SK-N-SH (cell line): ENCODE measurements at regions not wholly inside any gene's neighbourhood (a gene's known extent, or its start where the extent isn't known, plus 50 kb on each side); places are given as distances from the start of the nearest gene placed in this dataset.
A peak's percentile ranks its signal among the peaks of the same experiment; 100 is the strongest.

Source experiments
- CTCF ChIA-PET: fragments of 300-600, 350-600 bp; formaldehyde crosslinking; extraction: SDS; loops from one replicate; lab custom pipeline; 2021; lab: Yijun Ruan, JAX
- POLR2A ChIA-PET: fragments of 350-600 bp; sonication (Branson Sonifier 250); formaldehyde crosslinking; extraction: SDS; loops from one replicate; lab custom pipeline; 2020; ENCODE audit warnings: antibody characterized with exemption, inconsistent platforms; lab: Yijun Ruan, JAX
- DNase-seq: peaks from one replicate; pipeline ENCODE4 v3.0.0; 2012
- H2AFZ ChIP-seq: fragments of 200-600 bp; sonication (generic); 2 replicates; pipeline ENCODE4 v1.8.1; 2016; ENCODE audit warnings: antibody characterized with exemption, mild to moderate bottlenecking, low read depth
- H3F3A ChIP-seq: fragments of 200-600 bp; sonication (generic); replicated peaks from 2 replicates; pipeline ENCODE3; 2016; ENCODE audit warnings: antibody characterized with exemption, mild to moderate bottlenecking; ENCODE audit not compliant: insufficient read depth
- H3K27ac ChIP-seq, 2 experiments: fragments of 200-500 bp in 1 of 2; fragments of 200-600 bp in 1 of 2; sonication (Bioruptor generic) in 1 of 2; sonication (generic), shearing (Covaris generic) in 1 of 2; 2 replicates each; pipeline versions ENCODE4 v1.5.1 to v1.6.1; 2014 to 2016; ENCODE audit warnings: low read depth in 2 of 2, inconsistent platforms in 1 of 2, low read length in 1 of 2, mild to moderate bottlenecking in 1 of 2, mixed read lengths in 1 of 2
- H3K27me3 ChIP-seq: fragments of 200-600 bp; sonication (generic), shearing (Covaris generic); 2 replicates; pipeline ENCODE4 v1.6.1; 2016; ENCODE audit warnings: mixed run types; ENCODE audit not compliant: insufficient read depth
- H3K36me3 ChIP-seq, 2 experiments: fragments of 200-500 bp in 1 of 2; fragments of 200-600 bp in 1 of 2; sonication (Bioruptor generic) in 1 of 2; sonication (generic) in 1 of 2; replicated peaks in 1 of 2; 2 replicates each; pipeline versions ENCODE3 to v1.5.1; 2014 to 2016; ENCODE audit warnings: low read length in 1 of 2, mild to moderate bottlenecking in 1 of 2; ENCODE audit not compliant: insufficient read depth in 2 of 2, control insufficient read depth in 1 of 2
- H3K4me1 ChIP-seq, 2 experiments: fragments of 200-500 bp in 1 of 2; fragments of 200-600 bp in 1 of 2; sonication (Bioruptor generic) in 1 of 2; sonication (generic), shearing (Covaris generic) in 1 of 2; 2 replicates each; pipeline versions ENCODE4 v1.5.1 to v1.6.1; 2014 to 2016; ENCODE audit warnings: low read depth in 1 of 2, low read length in 1 of 2, mixed run types in 1 of 2; ENCODE audit not compliant: insufficient read depth in 2 of 2, control insufficient read depth in 1 of 2
- H3K4me2 ChIP-seq: fragments of 200-600 bp; sonication (generic), shearing (Covaris generic); 2 replicates; pipeline ENCODE4 v1.6.1; 2017; ENCODE audit warnings: mixed run types
- H3K4me3 ChIP-seq, 2 experiments: fragments of 200-500 bp in 1 of 2; fragments of 200-600 bp in 1 of 2; sonication (Bioruptor generic) in 1 of 2; sonication (generic), shearing (Covaris generic) in 1 of 2; 2 replicates each; pipeline versions ENCODE4 v1.5.1 to v1.8.1; 2014 to 2016; ENCODE audit warnings: low read depth in 2 of 2, inconsistent platforms in 1 of 2, low read length in 1 of 2, mild to moderate bottlenecking in 1 of 2, mixed read lengths in 1 of 2, moderate library complexity in 1 of 2
- H3K79me2 ChIP-seq: fragments of 200-600 bp; sonication (generic); 2 replicates; pipeline ENCODE4 v1.8.1; 2017; ENCODE audit warnings: mild to moderate bottlenecking; ENCODE audit not compliant: insufficient read depth
- H3K9ac ChIP-seq: fragments of 200-600 bp; sonication (generic); 2 replicates; pipeline ENCODE4 v1.6.1; 2017; ENCODE audit warnings: mixed run types
- H3K9me2 ChIP-seq: fragments of 200-600 bp; sonication (generic); 2 replicates; pipeline ENCODE4 v1.6.1; 2017; ENCODE audit warnings: mixed run types
- H3K9me3 ChIP-seq: fragments of 200-600 bp; sonication (generic); 2 replicates; pipeline ENCODE4 v1.6.1; 2017; ENCODE audit warnings: mixed run types, mild to moderate bottlenecking, moderate library complexity
- H4K20me1 ChIP-seq: fragments of 200-600 bp; sonication (generic); 2 replicates; pipeline ENCODE4 v1.6.1; 2017; ENCODE audit warnings: mild to moderate bottlenecking, mixed run types; ENCODE audit not compliant: insufficient read depth
- ELF1 ChIP-seq: IDR thresholded peaks from 2 replicates; pipeline ENCODE4 v1.4.0; 2012
- EP300 ChIP-seq, 2 experiments: IDR thresholded peaks; 2 replicates each; pipeline versions ENCODE4 v1.4.0 to v1.6.1; 2012; ENCODE audit warnings: borderline replicate concordance in 1 of 2, low read depth in 1 of 2, low read length in 1 of 2
- EZH2phosphoT487 ChIP-seq: fragments of 200-600 bp; sonication (generic); IDR thresholded peaks from 2 replicates; pipeline ENCODE4 v1.6.1; 2017; ENCODE audit warnings: low read depth, mixed run types, mild to moderate bottlenecking, antibody characterized with exemption, moderate library complexity, borderline replicate concordance
- FOXM1 ChIP-seq: IDR thresholded peaks from 2 replicates; pipeline ENCODE4 v1.4.0; 2012; ENCODE audit warnings: low read depth, mild to moderate bottlenecking
- GATA2 ChIP-seq: sonication (generic); formaldehyde crosslinking; IDR thresholded peaks from 2 replicates; pipeline ENCODE4 v1.5.0; 2020; ENCODE audit warnings: mild to moderate bottlenecking, missing genetic modification reagents
- JUND ChIP-seq: IDR thresholded peaks from 2 replicates; pipeline ENCODE4 v1.4.0; 2012
- NRF1 ChIP-seq: IDR thresholded peaks from 2 replicates; pipeline ENCODE4 v1.6.1; 2012; ENCODE audit warnings: low read depth, mild to moderate bottlenecking, low read length
- RFX5 ChIP-seq: IDR thresholded peaks from 2 replicates; pipeline ENCODE4 v1.6.1; 2012; ENCODE audit warnings: mild to moderate bottlenecking, improper control_type of control experiment, low read length
- SIN3A ChIP-seq: IDR thresholded peaks from 2 replicates; pipeline ENCODE4 v1.6.1; 2012; ENCODE audit warnings: low read depth, mild to moderate bottlenecking, low read length, moderate library complexity, borderline replicate concordance
- SMC3 ChIP-seq: IDR thresholded peaks from 2 replicates; pipeline ENCODE4 v1.6.1; 2012; ENCODE audit warnings: low read depth, low read length, improper control_type of control experiment
- TAF1 ChIP-seq: IDR thresholded peaks from 2 replicates; pipeline ENCODE4 v1.6.1; 2012; ENCODE audit warnings: low read depth, mild to moderate bottlenecking, low read length, moderate library complexity, borderline replicate concordance
- TEAD4 ChIP-seq: IDR thresholded peaks from 2 replicates; pipeline ENCODE4 v1.4.0; 2012; ENCODE audit warnings: mild to moderate bottlenecking, borderline replicate concordance; ENCODE audit not compliant: insufficient read depth
- YY1 ChIP-seq: IDR thresholded peaks from 2 replicates; pipeline ENCODE4 v1.4.0; 2012; ENCODE audit warnings: low read depth, mild to moderate bottlenecking
- WGBS: methylation state at CpG from one replicate; pipeline ENCODE4 v1.1.6; 2017; ENCODE audit warnings: low lambda C conversion rate; 5-methylcytosine and 5-hydroxymethylcytosine counted together
- TF ChIP-seq, protein P1 (sequence below): IDR thresholded peaks from 2 replicates; pipeline ENCODE4 v1.6.1; 2012; ENCODE audit warnings: mild to moderate bottlenecking, low read depth, low read length, moderate library complexity

DNA sequence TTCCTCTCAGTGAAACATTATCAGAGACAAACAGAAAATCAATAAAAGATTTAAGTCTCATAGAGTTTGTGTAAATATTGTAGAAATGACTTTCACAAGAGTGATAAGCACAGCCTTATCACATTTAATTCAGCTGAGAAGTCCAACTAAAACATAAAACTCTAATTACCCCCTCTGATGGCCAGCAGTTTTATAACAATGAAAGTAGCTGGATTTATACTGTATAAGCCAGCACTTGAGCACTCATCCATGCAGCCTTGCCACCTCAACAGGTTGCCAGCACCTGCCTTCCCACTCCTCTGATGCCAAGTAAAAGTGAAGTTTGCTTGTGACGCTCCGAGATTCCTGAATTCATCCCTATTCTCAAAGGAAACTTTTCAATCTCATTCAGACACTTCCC lies 103.0 kb upstream of the STK39 start:
- no peak for TF ChIP-seq SIN3A
- 0 out of 2 replicates have a peak, but pooled peaks have one; percentile 7 for TF ChIP-seq SMC3
- H3K9ac ChIP-seq: no peak overlapping the region
- H3K4me2 ChIP-seq: no peak overlapping the region
- H3K36me3 ChIP-seq: no peaks in the 10 kb centered on the region
- POLR2A ChIA-PET: no interaction called here
- H3K27ac ChIP-seq: no peak overlapping the region
- no peaks in the 10 kb centered on the region for H4K20me1 ChIP-seq
- H3F3A ChIP-seq: no peaks in the 10 kb centered on the region
- no peaks in the 10 kb centered on the region for H3K9me2 ChIP-seq
- no peak for DNase-seq
- H3K9me3 ChIP-seq: no peaks in the 10 kb centered on the region
- no peaks in the 10 kb centered on the region for H3K79me2 ChIP-seq
- WGBS: 90% methylated on average over 2 of the region's 2 CpGs
- H3K4me3 ChIP-seq: no peak overlapping the region
- no peaks in the 10 kb centered on the region for H3K27me3 ChIP-seq
- CTCF ChIA-PET: interaction anchor here (1.0 to 1.2 kb wide), 3 partner anchors 12 to 336 kb away, joined by 3 to 4 read pairs (median 3); no protein-coding TSS in a partner anchor
- H2AFZ ChIP-seq: no peak overlapping the region
- peaks cover 0 to 6% of the 10 kb centered on the region in 2 experiments; a peak in 2 of 4 replicates for H3K4me1 ChIP-seq

DNA sequence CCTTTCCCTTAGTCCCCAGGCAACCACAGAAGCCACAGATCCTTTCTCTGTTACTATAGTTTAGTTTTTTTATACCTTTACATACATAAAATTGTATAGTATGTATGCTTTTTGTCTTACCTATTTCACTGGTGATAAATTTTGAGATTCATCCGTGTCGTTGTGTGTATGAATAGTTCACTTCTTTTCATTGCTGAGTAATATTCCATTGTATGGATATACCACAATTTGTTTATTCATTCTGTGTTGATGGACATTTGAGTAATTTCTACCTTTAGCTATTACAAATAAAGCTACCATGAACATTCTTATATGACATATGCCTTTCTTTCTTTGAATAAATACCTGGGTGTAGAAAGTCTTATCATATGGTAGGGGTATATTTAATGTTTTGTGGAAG lies 102.8 kb upstream of the CERS6 start:
- no peaks in the 10 kb centered on the region for H3F3A ChIP-seq
- no peak overlapping the region for H3K9ac ChIP-seq
- H3K4me2 ChIP-seq: no peak overlapping the region
- CTCF ChIA-PET: no interaction called here
- DNase-seq: no peak
- no peaks in the 10 kb centered on the region for H3K9me3 ChIP-seq
- TF ChIP-seq RFX5: no peak
- TF ChIP-seq, protein P1, sequence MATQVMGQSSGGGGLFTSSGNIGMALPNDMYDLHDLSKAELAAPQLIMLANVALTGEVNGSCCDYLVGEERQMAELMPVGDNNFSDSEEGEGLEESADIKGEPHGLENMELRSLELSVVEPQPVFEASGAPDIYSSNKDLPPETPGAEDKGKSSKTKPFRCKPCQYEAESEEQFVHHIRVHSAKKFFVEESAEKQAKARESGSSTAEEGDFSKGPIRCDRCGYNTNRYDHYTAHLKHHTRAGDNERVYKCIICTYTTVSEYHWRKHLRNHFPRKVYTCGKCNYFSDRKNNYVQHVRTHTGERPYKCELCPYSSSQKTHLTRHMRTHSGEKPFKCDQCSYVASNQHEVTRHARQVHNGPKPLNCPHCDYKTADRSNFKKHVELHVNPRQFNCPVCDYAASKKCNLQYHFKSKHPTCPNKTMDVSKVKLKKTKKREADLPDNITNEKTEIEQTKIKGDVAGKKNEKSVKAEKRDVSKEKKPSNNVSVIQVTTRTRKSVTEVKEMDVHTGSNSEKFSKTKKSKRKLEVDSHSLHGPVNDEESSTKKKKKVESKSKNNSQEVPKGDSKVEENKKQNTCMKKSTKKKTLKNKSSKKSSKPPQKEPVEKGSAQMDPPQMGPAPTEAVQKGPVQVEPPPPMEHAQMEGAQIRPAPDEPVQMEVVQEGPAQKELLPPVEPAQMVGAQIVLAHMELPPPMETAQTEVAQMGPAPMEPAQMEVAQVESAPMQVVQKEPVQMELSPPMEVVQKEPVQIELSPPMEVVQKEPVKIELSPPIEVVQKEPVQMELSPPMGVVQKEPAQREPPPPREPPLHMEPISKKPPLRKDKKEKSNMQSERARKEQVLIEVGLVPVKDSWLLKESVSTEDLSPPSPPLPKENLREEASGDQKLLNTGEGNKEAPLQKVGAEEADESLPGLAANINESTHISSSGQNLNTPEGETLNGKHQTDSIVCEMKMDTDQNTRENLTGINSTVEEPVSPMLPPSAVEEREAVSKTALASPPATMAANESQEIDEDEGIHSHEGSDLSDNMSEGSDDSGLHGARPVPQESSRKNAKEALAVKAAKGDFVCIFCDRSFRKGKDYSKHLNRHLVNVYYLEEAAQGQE: no peak
- no peak for TF ChIP-seq NRF1
- TF ChIP-seq EP300 (IDR thresholded peaks at IDR 0.05; ENCODE audit: borderline replicate concordance in 1 of 2, low read depth in 1 of 2, low read length in 1 of 2): no peak
- H3K79me2 ChIP-seq: no peaks in the 10 kb centered on the region
- no peak overlapping the region for H3K27ac ChIP-seq
- H4K20me1 ChIP-seq: no peaks in the 10 kb centered on the region
- POLR2A ChIA-PET: no interaction called here
- H3K27me3 ChIP-seq: no peaks in the 10 kb centered on the region
- H3K4me1 ChIP-seq: peaks cover 0 to 4% of the 10 kb centered on the region in 2 experiments; a peak in 2 of 4 replicates
- no peaks in the 10 kb centered on the region for H3K9me2 ChIP-seq
- 62% methylated on average over 2 of the region's 2 CpGs for WGBS
- H2AFZ ChIP-seq: no peak overlapping the region
- H3K36me3 ChIP-seq: no peaks in the 10 kb centered on the region
- no peak overlapping the region for H3K4me3 ChIP-seq

DNA sequence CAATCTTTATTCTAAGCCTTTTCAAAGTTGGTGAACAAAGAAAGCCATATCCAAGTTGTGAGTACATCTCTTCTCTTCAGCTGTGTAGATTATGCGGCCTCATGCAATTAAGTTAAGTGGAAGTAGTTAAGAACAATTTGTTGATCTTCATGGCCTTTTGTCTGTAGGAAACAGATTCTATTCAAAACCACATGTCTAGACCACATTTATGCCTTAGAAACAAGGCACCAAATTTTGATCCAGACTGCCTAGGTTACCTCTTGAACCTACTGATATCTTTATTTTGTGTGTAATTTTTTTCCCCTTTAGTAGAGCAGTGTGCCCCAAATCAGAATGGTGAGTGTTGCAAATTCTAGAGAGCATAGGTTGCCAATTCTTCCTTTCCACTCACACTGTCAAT lies 101.6 kb upstream of the CERS6 start:
- TF ChIP-seq ELF1 (no peak), TEAD4 (no peak), RFX5 (no peak), NRF1 (no peak), FOXM1 (no peak), GATA2 (CRISPR knock-in tag) (no peak), SIN3A (no peak), JUND (no peak), TAF1 (no peak), EZH2phosphoT487 (no peak), EP300 (IDR thresholded peaks at IDR 0.05; ENCODE audit: borderline replicate concordance in 1 of 2, low read depth in 1 of 2, low read length in 1 of 2) (no peak), YY1 (no peak)
- TF ChIP-seq, protein P1: no peak
- Histone ChIP-seq H3K9ac (no peak overlapping the region), H3K27me3 (no peaks in the 10 kb centered on the region), H3K4me2 (no peak overlapping the region), H3K4me3 (no peak overlapping the region), H4K20me1 (no peaks in the 10 kb centered on the region), H3K79me2 (no peaks in the 10 kb centered on the region), H3F3A (no peaks in the 10 kb centered on the region), H2AFZ (no peak overlapping the region), H3K27ac (no peak overlapping the region), H3K9me3 (no peaks in the 10 kb centered on the region), H3K4me1 (peaks cover 0 to 4% of the 10 kb centered on the region in 2 experiments; a peak in 2 of 4 replicates), H3K9me2 (no peaks in the 10 kb centered on the region), H3K36me3 (no peaks in the 10 kb centered on the region)
- WGBS: 88% methylated on average over 1 of the region's 1 CpG
- no peak for DNase-seq
- POLR2A ChIA-PET: no interaction called here
- CTCF ChIA-PET: interaction anchor here (1.3 kb wide), 1 partner anchor 567 kb away, joined by 3 read pairs; no protein-coding TSS in a partner anchor
